ENCODE measurements at regions not wholly inside any gene's neighbourhood (a gene's known extent, or its start where the extent isn't known, plus 50 kb on each side); places are given as distances from the start of the nearest gene placed in this dataset.

DNA sequence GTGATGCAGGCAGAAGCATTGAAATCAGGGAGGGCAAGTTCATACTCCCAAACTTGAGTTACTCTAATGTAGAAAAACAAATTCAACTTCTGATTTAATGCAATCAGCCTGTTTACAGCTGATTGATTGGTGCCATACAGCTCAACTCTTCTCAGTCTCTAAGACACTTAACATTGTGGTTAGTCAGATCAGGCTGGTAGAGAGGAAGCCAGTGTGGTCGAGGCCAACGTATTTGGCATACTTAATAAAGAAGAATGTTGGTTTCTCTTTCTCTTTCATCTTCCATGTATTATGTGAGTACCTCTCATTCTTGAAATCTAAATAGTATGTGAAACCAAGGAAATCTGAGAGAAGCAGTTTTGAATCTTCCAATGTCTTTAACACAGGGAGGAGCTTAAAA is 255.0 kb upstream of the SLITRK1 start:
- no peak for TF ChIP-seq POLR2A (IDR thresholded peaks at IDR 0.05; ENCODE audit: low read depth, low read length)
- TF ChIP-seq POLR2AphosphoS5 (IDR thresholded peaks at IDR 0.05; ENCODE audit: low read depth, low read length) = no peak
- no peak for TF ChIP-seq PAX5 (IDR thresholded peaks at IDR 0.05; ENCODE audit: insufficient read depth, low read length, severe bottlenecking)
- no peak for TF ChIP-seq TAF1 (IDR thresholded peaks at IDR 0.05; ENCODE audit: low read depth, low read length)
- TF ChIP-seq SPI1 (IDR thresholded peaks at IDR 0.05; ENCODE audit: low read depth, low read length) = no peak
- TF ChIP-seq POU2F2 (IDR thresholded peaks at IDR 0.05; ENCODE audit: low read depth, low read length) = no peak

All from GM12891 (cell line).